ENCODE measurements at regions not wholly inside any gene's neighbourhood (a gene's known extent, or its start where the extent isn't known, plus 50 kb on each side); places are given as distances from the start of the nearest gene placed in this dataset.
"Not testable (repeated sequence)": the region's sequence is repeated elsewhere in the genome, so short reads cannot be mapped to it uniquely, and the experiment has no call there.

- H3K4me3 ChIP-seq, DNase-seq, H3K9me3 ChIP-seq, H3K27me3 ChIP-seq, H3K4me1 ChIP-seq, H3K27ac ChIP-seq, H3K36me3 ChIP-seq: not testable (repeated sequence)
Measured at GRCh38 chr22:22296047-22296446, 51.5 kb downstream of the VPREB1 start.

GRCh38 chr22:22297159-22297793 lies 52.7 kb downstream of the VPREB1 start:
- H3K9me3 ChIP-seq, H3K4me1 ChIP-seq, H3K27me3 ChIP-seq, H3K36me3 ChIP-seq: not testable (repeated sequence)
- H3K4me3 ChIP-seq: peak overlapping the region; percentile 70 to 89 (median 84)
- peak overlapping the region; percentile 79 to 84 (median 81) for H3K27ac ChIP-seq
- DNase-seq: peak in 2 of 3 donors; percentile 30 to 56

DNA sequence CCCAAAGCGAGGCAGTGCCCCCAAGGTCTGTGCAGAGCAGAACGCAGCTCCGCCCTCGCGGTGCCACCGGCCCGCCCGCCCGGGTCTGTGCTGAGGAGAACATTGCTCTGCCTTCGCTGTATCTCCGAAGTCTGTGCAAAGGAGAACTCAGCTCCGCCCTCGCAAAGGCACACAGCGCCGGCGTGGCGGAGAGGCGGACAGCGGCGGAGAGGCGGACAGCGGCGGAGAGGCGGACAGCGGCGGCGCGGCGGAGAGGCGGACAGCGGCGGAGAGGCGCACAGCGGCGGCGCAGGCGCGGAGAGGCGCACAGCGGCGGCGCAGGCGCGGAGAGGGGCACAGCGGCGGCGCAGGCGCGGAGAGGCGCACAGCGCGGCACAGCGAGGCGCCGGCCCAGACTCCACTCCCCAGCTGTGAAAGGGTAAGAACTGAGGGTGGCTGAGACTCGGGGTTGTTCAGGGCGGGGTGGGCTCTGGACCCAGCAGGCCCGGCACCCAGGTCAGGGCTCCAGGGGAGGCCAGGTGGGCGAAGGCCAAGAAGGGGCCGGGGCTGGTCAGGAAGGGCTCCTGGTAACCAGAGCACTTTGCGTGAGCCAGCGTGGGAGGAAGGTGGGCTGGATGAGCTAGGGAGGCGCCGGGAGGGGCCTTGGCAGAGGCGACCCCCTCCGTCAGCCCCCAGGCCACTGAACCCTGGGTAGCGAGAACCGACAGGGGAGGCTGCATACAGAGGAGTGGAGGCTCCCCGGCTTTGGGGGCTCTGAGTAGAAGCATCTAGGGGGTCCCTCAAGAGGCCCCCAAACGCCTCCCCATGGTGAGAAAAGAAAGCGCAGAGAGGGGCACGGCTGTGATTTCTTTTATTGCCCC lies 53.4 kb downstream of the VPREB1 start:
- peak overlapping the region; percentile 70 to 89 (median 84) for H3K4me3 ChIP-seq
- not testable (repeated sequence) for H3K36me3 ChIP-seq, H3K9me3 ChIP-seq, H3K27me3 ChIP-seq, H3K4me1 ChIP-seq
- TF ChIP-seq POLR2A (IDR thresholded peaks at IDR 0.05): peak; percentile 63 to 65
- TF ChIP-seq, protein P1, sequence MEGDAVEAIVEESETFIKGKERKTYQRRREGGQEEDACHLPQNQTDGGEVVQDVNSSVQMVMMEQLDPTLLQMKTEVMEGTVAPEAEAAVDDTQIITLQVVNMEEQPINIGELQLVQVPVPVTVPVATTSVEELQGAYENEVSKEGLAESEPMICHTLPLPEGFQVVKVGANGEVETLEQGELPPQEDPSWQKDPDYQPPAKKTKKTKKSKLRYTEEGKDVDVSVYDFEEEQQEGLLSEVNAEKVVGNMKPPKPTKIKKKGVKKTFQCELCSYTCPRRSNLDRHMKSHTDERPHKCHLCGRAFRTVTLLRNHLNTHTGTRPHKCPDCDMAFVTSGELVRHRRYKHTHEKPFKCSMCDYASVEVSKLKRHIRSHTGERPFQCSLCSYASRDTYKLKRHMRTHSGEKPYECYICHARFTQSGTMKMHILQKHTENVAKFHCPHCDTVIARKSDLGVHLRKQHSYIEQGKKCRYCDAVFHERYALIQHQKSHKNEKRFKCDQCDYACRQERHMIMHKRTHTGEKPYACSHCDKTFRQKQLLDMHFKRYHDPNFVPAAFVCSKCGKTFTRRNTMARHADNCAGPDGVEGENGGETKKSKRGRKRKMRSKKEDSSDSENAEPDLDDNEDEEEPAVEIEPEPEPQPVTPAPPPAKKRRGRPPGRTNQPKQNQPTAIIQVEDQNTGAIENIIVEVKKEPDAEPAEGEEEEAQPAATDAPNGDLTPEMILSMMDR (IDR thresholded peaks at IDR 0.05): peak in 5 of 6 experiments; percentile 16 to 45 (median 30)
- DNase-seq: peak; percentile 52 to 80 (median 77)
- peak overlapping the region; percentile 79 to 84 (median 81) for H3K27ac ChIP-seq

GRCh38 chr22:22298654-22299009 lies 54.0 kb downstream of the VPREB1 start:
- H3K9me3 ChIP-seq: not testable (repeated sequence)

DNA sequence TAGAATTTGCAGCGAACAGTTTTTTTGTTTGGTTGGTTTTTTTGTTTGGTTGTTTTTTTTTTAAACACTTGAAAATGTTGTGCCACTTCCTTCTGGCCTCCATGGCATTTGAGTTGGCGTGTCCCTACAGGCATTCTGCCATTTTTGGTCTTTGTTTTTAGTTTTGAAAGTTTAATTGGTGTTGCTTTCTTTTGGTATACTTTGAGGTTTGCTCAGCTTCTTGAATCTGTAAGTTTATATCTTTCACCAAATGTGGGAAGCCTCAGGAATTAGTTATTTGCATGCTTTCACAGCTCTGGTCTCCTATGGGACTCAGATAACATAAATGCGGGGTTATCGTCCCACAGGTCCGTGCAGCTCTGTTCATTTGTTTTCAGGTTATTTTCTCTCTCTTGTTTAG lies 55.9 kb downstream of the VPREB1 start:
- not testable (repeated sequence) for DNase-seq

More at GRCh38 chr22:22298654-22299009, 54.0 kb downstream of the VPREB1 start:
- Histone ChIP-seq H3K27ac (peak overlapping the region; percentile 79 to 84 (median 81)), H3K4me3 (peak overlapping the region; percentile 70 to 89 (median 84))
- H3K4me1 ChIP-seq, DNase-seq, H3K36me3 ChIP-seq, H3K27me3 ChIP-seq: not testable (repeated sequence)

DNA sequence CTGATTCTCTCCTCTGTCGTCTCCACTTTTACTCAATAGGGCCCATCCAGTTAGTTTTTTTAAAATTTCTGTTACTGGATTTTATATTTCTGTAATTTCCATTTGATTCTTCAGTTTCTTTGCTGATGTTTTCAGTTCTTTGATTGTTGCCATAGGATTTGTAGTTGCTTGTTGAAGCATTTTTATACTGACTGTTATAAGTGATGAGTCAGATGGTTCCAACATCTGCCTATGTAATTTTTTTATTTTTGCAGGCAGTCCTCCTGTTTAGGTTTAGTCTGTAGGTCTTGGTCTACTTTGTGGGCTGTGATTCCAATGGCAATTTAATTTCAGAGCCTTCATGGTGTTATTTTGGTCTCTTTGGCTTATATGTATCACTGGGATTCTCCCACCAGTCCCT lies 56.4 kb downstream of the VPREB1 start:
- not testable (repeated sequence) for H3K27ac ChIP-seq, H3K9me3 ChIP-seq, H3K4me3 ChIP-seq, H3K36me3 ChIP-seq, H3K27me3 ChIP-seq, H3K4me1 ChIP-seq, DNase-seq

More for the DNA sequence above, 55.9 kb downstream of the VPREB1 start:
- H3K27me3 ChIP-seq, H3K27ac ChIP-seq, H3K4me1 ChIP-seq, H3K4me3 ChIP-seq, H3K9me3 ChIP-seq, H3K36me3 ChIP-seq: not testable (repeated sequence)

DNA sequence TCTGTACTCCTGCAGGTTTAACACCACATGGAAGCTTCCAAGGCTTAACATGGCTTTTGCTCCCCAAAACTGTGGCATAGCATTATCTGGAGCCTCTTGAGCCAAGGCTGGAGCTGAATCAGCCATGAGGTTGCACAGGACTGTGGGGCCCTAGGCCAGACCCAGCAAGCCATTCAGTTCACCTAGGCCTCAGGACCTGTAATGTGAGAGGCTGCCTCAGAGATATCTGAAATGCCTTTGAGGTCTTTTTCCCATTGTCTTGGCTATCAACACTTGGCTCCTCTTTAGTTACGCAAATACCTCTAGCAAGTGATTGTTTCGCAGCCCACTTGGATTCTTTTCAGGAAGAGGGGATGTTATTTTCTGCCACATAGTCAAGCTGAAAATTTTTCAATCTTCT lies 72.0 kb downstream of the VPREB1 start:
- Histone ChIP-seq H3K4me3 (no peak overlapping the region), H3K9me3 (no peaks in the 10 kb centered on the region), H3K36me3 (peaks cover 0 to 21% (median 0%) of the 10 kb centered on the region in 3 donors), H3K27ac (no peak overlapping the region), H3K4me1 (no peaks in the 10 kb centered on the region), H3K27me3 (no peaks in the 10 kb centered on the region)
- DNase-seq: no peak
- no peak for TF ChIP-seq POLR2A (IDR thresholded peaks at IDR 0.05)
- TF ChIP-seq, protein P1 (IDR thresholded peaks at IDR 0.05): no peak

- peaks cover 0 to 21% (median 0%) of the 10 kb centered on the region in 3 donors for H3K36me3 ChIP-seq
- no peaks in the 10 kb centered on the region for H3K4me1 ChIP-seq
- no peak for DNase-seq
- TF ChIP-seq, protein P1 (IDR thresholded peaks at IDR 0.05): no peak
- no peak for TF ChIP-seq POLR2A (IDR thresholded peaks at IDR 0.05)
- no peak overlapping the region for H3K4me3 ChIP-seq
- no peaks in the 10 kb centered on the region for H3K27me3 ChIP-seq
- no peaks in the 10 kb centered on the region for H3K9me3 ChIP-seq
- no peak overlapping the region for H3K27ac ChIP-seq
Measured at GRCh38 chr22:22318723-22319465, 74.3 kb downstream of the VPREB1 start.
